ENCODE measurements at regions not wholly inside any gene's neighbourhood (a gene's known extent, or its start where the extent isn't known, plus 50 kb on each side); places are given as distances from the start of the nearest gene placed in this dataset.

GRCh38 chr4:135269125-135269890 lies 1067.7 kb upstream of the PABPC4L start:
- Histone ChIP-seq H3K9me3 (ENCODE audit: low read length) (no peaks in the 10 kb centered on the region), H2AFZ (ENCODE audit: low read depth, low read length) (no peak overlapping the region), H3K36me3 (ENCODE audit: insufficient read depth, low read length) (no peaks in the 10 kb centered on the region), H3K27me3 (ENCODE audit: insufficient read depth, low read length) (no peaks in the 10 kb centered on the region), H3K4me3 (ENCODE audit: low read length) (no peak overlapping the region), H3K4me1 (ENCODE audit: insufficient read depth, low read length) (no peaks in the 10 kb centered on the region)

- H3K4me3 ChIP-seq (ENCODE audit: low read length): no peak overlapping the region
- H2AFZ ChIP-seq (ENCODE audit: low read depth, low read length): no peak overlapping the region
- no peaks in the 10 kb centered on the region for H3K36me3 ChIP-seq (ENCODE audit: insufficient read depth, low read length)
- H3K4me1 ChIP-seq (ENCODE audit: insufficient read depth, low read length): no peaks in the 10 kb centered on the region
- no peaks in the 10 kb centered on the region for H3K27me3 ChIP-seq (ENCODE audit: insufficient read depth, low read length)
- H3K9me3 ChIP-seq (ENCODE audit: low read length): no peaks in the 10 kb centered on the region
Observed at GRCh38 chr4:135268369-135268768, 1066.8 kb upstream of the PABPC4L start.

GRCh38 chr4:135267148-135267865 lies 1065.7 kb upstream of the PABPC4L start:
- no peaks in the 10 kb centered on the region for H3K27me3 ChIP-seq (ENCODE audit: insufficient read depth, low read length)
- no peaks in the 10 kb centered on the region for H3K4me1 ChIP-seq (ENCODE audit: insufficient read depth, low read length)
- no peak overlapping the region for H2AFZ ChIP-seq (ENCODE audit: low read depth, low read length)
- H3K4me3 ChIP-seq (ENCODE audit: low read length): no peak overlapping the region
- H3K9me3 ChIP-seq (ENCODE audit: low read length): no peaks in the 10 kb centered on the region
- no peaks in the 10 kb centered on the region for H3K36me3 ChIP-seq (ENCODE audit: insufficient read depth, low read length)

- Histone ChIP-seq H2AFZ (ENCODE audit: low read depth, low read length) (no peak overlapping the region), H3K27me3 (ENCODE audit: insufficient read depth, low read length) (no peaks in the 10 kb centered on the region), H3K4me1 (ENCODE audit: insufficient read depth, low read length) (no peaks in the 10 kb centered on the region), H3K4me3 (ENCODE audit: low read length) (no peak overlapping the region), H3K36me3 (ENCODE audit: insufficient read depth, low read length) (no peaks in the 10 kb centered on the region), H3K9me3 (ENCODE audit: low read length) (no peaks in the 10 kb centered on the region)
Observed at GRCh38 chr4:135256111-135256510, 1054.5 kb upstream of the PABPC4L start.

- Histone ChIP-seq H3K4me3 (ENCODE audit: low read length) (no peak overlapping the region), H2AFZ (ENCODE audit: low read depth, low read length) (no peak overlapping the region), H3K4me1 (ENCODE audit: insufficient read depth, low read length) (peaks cover 18% of the 10 kb centered on the region), H3K27me3 (ENCODE audit: insufficient read depth, low read length) (no peaks in the 10 kb centered on the region), H3K36me3 (ENCODE audit: insufficient read depth, low read length) (no peaks in the 10 kb centered on the region), H3K9me3 (ENCODE audit: low read length) (no peaks in the 10 kb centered on the region)
Observed at GRCh38 chr4:135250040-135250439, 1048.5 kb upstream of the PABPC4L start.

GRCh38 chr4:135249024-135249423 lies 1047.4 kb upstream of the PABPC4L start:
- H2AFZ ChIP-seq (ENCODE audit: low read depth, low read length): no peak overlapping the region
- H3K4me1 ChIP-seq (ENCODE audit: insufficient read depth, low read length): peaks cover 25% of the 10 kb centered on the region
- no peak overlapping the region for H3K4me3 ChIP-seq (ENCODE audit: low read length)
- no peaks in the 10 kb centered on the region for H3K36me3 ChIP-seq (ENCODE audit: insufficient read depth, low read length)
- H3K27me3 ChIP-seq (ENCODE audit: insufficient read depth, low read length): no peaks in the 10 kb centered on the region
- no peaks in the 10 kb centered on the region for H3K9me3 ChIP-seq (ENCODE audit: low read length)

GRCh38 chr4:135244696-135245095 lies 1043.1 kb upstream of the PABPC4L start:
- H3K9me3 ChIP-seq (ENCODE audit: low read length): no peaks in the 10 kb centered on the region
- H3K36me3 ChIP-seq (ENCODE audit: insufficient read depth, low read length): no peaks in the 10 kb centered on the region
- peaks cover 24% of the 10 kb centered on the region for H3K4me1 ChIP-seq (ENCODE audit: insufficient read depth, low read length)
- no peaks in the 10 kb centered on the region for H3K27me3 ChIP-seq (ENCODE audit: insufficient read depth, low read length)
- H2AFZ ChIP-seq (ENCODE audit: low read depth, low read length): no peak overlapping the region
- H3K4me3 ChIP-seq (ENCODE audit: low read length): no peak overlapping the region

GRCh38 chr4:135244056-135244455 lies 1042.5 kb upstream of the PABPC4L start:
- Histone ChIP-seq H3K4me1 (ENCODE audit: insufficient read depth, low read length) (peaks cover 18% of the 10 kb centered on the region), H2AFZ (ENCODE audit: low read depth, low read length) (no peak overlapping the region), H3K27me3 (ENCODE audit: insufficient read depth, low read length) (no peaks in the 10 kb centered on the region), H3K9me3 (ENCODE audit: low read length) (no peaks in the 10 kb centered on the region), H3K36me3 (ENCODE audit: insufficient read depth, low read length) (no peaks in the 10 kb centered on the region), H3K4me3 (ENCODE audit: low read length) (no peak overlapping the region)

- peaks cover 15% of the 10 kb centered on the region for H3K4me1 ChIP-seq (ENCODE audit: insufficient read depth, low read length)
- no peaks in the 10 kb centered on the region for H3K36me3 ChIP-seq (ENCODE audit: insufficient read depth, low read length)
- H2AFZ ChIP-seq (ENCODE audit: low read depth, low read length): no peak overlapping the region
- H3K9me3 ChIP-seq (ENCODE audit: low read length): no peaks in the 10 kb centered on the region
- no peaks in the 10 kb centered on the region for H3K27me3 ChIP-seq (ENCODE audit: insufficient read depth, low read length)
- no peak overlapping the region for H3K4me3 ChIP-seq (ENCODE audit: low read length)
Observed at GRCh38 chr4:135240796-135241195, 1039.2 kb upstream of the PABPC4L start.

- no peaks in the 10 kb centered on the region for H3K27me3 ChIP-seq (ENCODE audit: insufficient read depth, low read length)
- peaks cover 8% of the 10 kb centered on the region for H3K4me1 ChIP-seq (ENCODE audit: insufficient read depth, low read length)
- H2AFZ ChIP-seq (ENCODE audit: low read depth, low read length): no peak overlapping the region
- H3K36me3 ChIP-seq (ENCODE audit: insufficient read depth, low read length): no peaks in the 10 kb centered on the region
- no peaks in the 10 kb centered on the region for H3K9me3 ChIP-seq (ENCODE audit: low read length)
- no peak overlapping the region for H3K4me3 ChIP-seq (ENCODE audit: low read length)
Observed at GRCh38 chr4:135239964-135240363, 1038.4 kb upstream of the PABPC4L start.

- no peak overlapping the region for H2AFZ ChIP-seq (ENCODE audit: low read depth, low read length)
- no peak overlapping the region for H3K4me3 ChIP-seq (ENCODE audit: low read length)
- H3K9me3 ChIP-seq (ENCODE audit: low read length): no peaks in the 10 kb centered on the region
- H3K4me1 ChIP-seq (ENCODE audit: insufficient read depth, low read length): peaks cover under 1% of the 10 kb centered on the region
- no peaks in the 10 kb centered on the region for H3K27me3 ChIP-seq (ENCODE audit: insufficient read depth, low read length)
- H3K36me3 ChIP-seq (ENCODE audit: insufficient read depth, low read length): no peaks in the 10 kb centered on the region
Observed at GRCh38 chr4:135238940-135239339, 1037.4 kb upstream of the PABPC4L start.

- H3K9me3 ChIP-seq (ENCODE audit: low read length): no peaks in the 10 kb centered on the region
- no peak overlapping the region for H3K4me3 ChIP-seq (ENCODE audit: low read length)
- no peak overlapping the region for H2AFZ ChIP-seq (ENCODE audit: low read depth, low read length)
- no peaks in the 10 kb centered on the region for H3K27me3 ChIP-seq (ENCODE audit: insufficient read depth, low read length)
- no peaks in the 10 kb centered on the region for H3K36me3 ChIP-seq (ENCODE audit: insufficient read depth, low read length)
- no peaks in the 10 kb centered on the region for H3K4me1 ChIP-seq (ENCODE audit: insufficient read depth, low read length)
Observed at GRCh38 chr4:135236048-135236447, 1034.5 kb upstream of the PABPC4L start.

GRCh38 chr4:135227842-135228241 lies 1026.3 kb upstream of the PABPC4L start:
- no peaks in the 10 kb centered on the region for H3K27me3 ChIP-seq (ENCODE audit: insufficient read depth, low read length)
- H3K9me3 ChIP-seq (ENCODE audit: low read length): no peaks in the 10 kb centered on the region
- no peak overlapping the region for H3K4me3 ChIP-seq (ENCODE audit: low read length)
- H3K4me1 ChIP-seq (ENCODE audit: insufficient read depth, low read length): no peaks in the 10 kb centered on the region
- no peaks in the 10 kb centered on the region for H3K36me3 ChIP-seq (ENCODE audit: insufficient read depth, low read length)
- no peak overlapping the region for H2AFZ ChIP-seq (ENCODE audit: low read depth, low read length)
